GM23338 (cell line): ENCODE measurements at regions not wholly inside any gene's neighbourhood (a gene's known extent, or its start where the extent isn't known, plus 50 kb on each side); places are given as distances from the start of the nearest gene placed in this dataset.

Source experiments
- CREB1 ChIP-seq: fragments of 250-450 bp; sonication (Bioruptor Pico); IDR thresholded peaks from 2 replicates; pipeline ENCODE4 v1.5.0; 2020; ENCODE audit warnings: low read depth, mild to moderate bottlenecking, moderate library complexity
- EZH2 ChIP-seq: fragments of 200-600 bp; sonication (generic); IDR thresholded peaks from one replicate; pipeline ENCODE4 v1.8.0; 2017; ENCODE audit warnings: antibody characterized with exemption, mild to moderate bottlenecking, low read depth; ENCODE audit not compliant: unreplicated experiment
- EZH2phosphoT487 ChIP-seq: fragments of 200-600 bp; sonication (generic); IDR thresholded peaks from one replicate; pipeline ENCODE4 v1.8.1; 2018; ENCODE audit warnings: antibody characterized with exemption; ENCODE audit not compliant: unreplicated experiment
- JUNB ChIP-seq: IDR thresholded peaks from one replicate; pipeline ENCODE4 v1.6.1; 2016; ENCODE audit warnings: antibody characterized with exemption; ENCODE audit not compliant: unreplicated experiment
- NANOG ChIP-seq: IDR thresholded peaks from 2 replicates; pipeline ENCODE4 v1.6.1; 2016; ENCODE audit warnings: antibody characterized with exemption, borderline replicate concordance
- POLR2AphosphoS5 ChIP-seq: IDR thresholded peaks from 2 replicates; pipeline ENCODE4 v1.6.1; 2016; ENCODE audit warnings: antibody characterized with exemption, low read depth
- STAT1 ChIP-seq: IDR thresholded peaks from one replicate; pipeline ENCODE4 v1.6.1; 2016; ENCODE audit warnings: antibody characterized with exemption; ENCODE audit not compliant: unreplicated experiment
- ZNF114 ChIP-seq: fragments of 250-450 bp; sonication (Bioruptor Pico); IDR thresholded peaks from 2 replicates; pipeline ENCODE4 v1.5.0; 2020; ENCODE audit warnings: mild to moderate bottlenecking, moderate library complexity
- ZNF331 ChIP-seq: fragments of 250-450 bp; sonication (Bioruptor Pico); IDR thresholded peaks from 2 replicates; pipeline ENCODE4 v1.5.0; 2020; ENCODE audit warnings: low read depth, mild to moderate bottlenecking, moderate library complexity
- TF ChIP-seq, protein P1 (sequence below), 2 experiments: fragments of 200-600 bp in 1 of 2; sonication (generic) in 1 of 2; conservative IDR thresholded peaks; 2 replicates each; pipeline versions ENCODE4 v1.5.1 to v1.6.1; 2016 to 2017; ENCODE audit warnings: antibody characterized with exemption in 2 of 2, low read depth in 2 of 2, mild to moderate bottlenecking in 2 of 2, moderate library complexity in 1 of 2
- TF ChIP-seq, protein P2 (sequence below): IDR thresholded peaks from one replicate; pipeline ENCODE4 v1.6.1; 2018; ENCODE audit warnings: antibody characterized with exemption; ENCODE audit not compliant: unreplicated experiment
- TF ChIP-seq, protein P3 (sequence below): IDR thresholded peaks from 2 replicates; pipeline ENCODE4 v1.6.1; 2016; ENCODE audit warnings: antibody characterized with exemption

DNA sequence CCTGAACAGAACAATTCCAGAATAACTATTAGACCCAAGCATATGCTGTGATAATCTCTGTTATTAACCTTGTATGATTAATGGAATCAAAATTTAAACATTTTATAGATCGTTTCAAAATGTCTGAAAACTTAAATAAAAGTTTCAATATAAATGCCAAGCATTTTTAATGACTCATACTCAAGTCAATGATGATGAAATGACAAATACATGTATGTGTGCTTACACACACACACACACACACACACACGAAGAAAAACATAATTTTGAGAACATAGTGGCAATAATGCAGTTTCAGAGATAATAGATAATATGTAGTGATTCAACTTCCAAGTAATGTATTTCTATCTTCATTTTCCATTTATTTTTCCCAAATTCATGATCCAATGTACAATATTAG, 384.9 kb upstream of the FOXG1 start:
- TF ChIP-seq POLR2AphosphoS5 (no peak), EZH2phosphoT487 (no peak), CREB1 (CRISPR knock-in tag) (no peak), EZH2 (no peak), ZNF114 (CRISPR knock-in tag) (no peak), ZNF331 (no peak), STAT1 (no peak), JUNB (no peak), NANOG (no peak)
- TF ChIP-seq, protein P1, sequence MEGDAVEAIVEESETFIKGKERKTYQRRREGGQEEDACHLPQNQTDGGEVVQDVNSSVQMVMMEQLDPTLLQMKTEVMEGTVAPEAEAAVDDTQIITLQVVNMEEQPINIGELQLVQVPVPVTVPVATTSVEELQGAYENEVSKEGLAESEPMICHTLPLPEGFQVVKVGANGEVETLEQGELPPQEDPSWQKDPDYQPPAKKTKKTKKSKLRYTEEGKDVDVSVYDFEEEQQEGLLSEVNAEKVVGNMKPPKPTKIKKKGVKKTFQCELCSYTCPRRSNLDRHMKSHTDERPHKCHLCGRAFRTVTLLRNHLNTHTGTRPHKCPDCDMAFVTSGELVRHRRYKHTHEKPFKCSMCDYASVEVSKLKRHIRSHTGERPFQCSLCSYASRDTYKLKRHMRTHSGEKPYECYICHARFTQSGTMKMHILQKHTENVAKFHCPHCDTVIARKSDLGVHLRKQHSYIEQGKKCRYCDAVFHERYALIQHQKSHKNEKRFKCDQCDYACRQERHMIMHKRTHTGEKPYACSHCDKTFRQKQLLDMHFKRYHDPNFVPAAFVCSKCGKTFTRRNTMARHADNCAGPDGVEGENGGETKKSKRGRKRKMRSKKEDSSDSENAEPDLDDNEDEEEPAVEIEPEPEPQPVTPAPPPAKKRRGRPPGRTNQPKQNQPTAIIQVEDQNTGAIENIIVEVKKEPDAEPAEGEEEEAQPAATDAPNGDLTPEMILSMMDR (conservative IDR thresholded peaks at IDR 0.05; ENCODE audit: low read depth in 2 of 2) = no peak
- TF ChIP-seq, protein P2, sequence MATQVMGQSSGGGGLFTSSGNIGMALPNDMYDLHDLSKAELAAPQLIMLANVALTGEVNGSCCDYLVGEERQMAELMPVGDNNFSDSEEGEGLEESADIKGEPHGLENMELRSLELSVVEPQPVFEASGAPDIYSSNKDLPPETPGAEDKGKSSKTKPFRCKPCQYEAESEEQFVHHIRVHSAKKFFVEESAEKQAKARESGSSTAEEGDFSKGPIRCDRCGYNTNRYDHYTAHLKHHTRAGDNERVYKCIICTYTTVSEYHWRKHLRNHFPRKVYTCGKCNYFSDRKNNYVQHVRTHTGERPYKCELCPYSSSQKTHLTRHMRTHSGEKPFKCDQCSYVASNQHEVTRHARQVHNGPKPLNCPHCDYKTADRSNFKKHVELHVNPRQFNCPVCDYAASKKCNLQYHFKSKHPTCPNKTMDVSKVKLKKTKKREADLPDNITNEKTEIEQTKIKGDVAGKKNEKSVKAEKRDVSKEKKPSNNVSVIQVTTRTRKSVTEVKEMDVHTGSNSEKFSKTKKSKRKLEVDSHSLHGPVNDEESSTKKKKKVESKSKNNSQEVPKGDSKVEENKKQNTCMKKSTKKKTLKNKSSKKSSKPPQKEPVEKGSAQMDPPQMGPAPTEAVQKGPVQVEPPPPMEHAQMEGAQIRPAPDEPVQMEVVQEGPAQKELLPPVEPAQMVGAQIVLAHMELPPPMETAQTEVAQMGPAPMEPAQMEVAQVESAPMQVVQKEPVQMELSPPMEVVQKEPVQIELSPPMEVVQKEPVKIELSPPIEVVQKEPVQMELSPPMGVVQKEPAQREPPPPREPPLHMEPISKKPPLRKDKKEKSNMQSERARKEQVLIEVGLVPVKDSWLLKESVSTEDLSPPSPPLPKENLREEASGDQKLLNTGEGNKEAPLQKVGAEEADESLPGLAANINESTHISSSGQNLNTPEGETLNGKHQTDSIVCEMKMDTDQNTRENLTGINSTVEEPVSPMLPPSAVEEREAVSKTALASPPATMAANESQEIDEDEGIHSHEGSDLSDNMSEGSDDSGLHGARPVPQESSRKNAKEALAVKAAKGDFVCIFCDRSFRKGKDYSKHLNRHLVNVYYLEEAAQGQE = no peak
- TF ChIP-seq, protein P3, sequence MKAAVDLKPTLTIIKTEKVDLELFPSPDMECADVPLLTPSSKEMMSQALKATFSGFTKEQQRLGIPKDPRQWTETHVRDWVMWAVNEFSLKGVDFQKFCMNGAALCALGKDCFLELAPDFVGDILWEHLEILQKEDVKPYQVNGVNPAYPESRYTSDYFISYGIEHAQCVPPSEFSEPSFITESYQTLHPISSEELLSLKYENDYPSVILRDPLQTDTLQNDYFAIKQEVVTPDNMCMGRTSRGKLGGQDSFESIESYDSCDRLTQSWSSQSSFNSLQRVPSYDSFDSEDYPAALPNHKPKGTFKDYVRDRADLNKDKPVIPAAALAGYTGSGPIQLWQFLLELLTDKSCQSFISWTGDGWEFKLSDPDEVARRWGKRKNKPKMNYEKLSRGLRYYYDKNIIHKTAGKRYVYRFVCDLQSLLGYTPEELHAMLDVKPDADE = no peak
